Stimulated activated CD4-positive, alpha-beta T cell treated with anti-CD3 and anti-CD28 coated beads, TNF-alpha, amount 100 ng/mL, for 4 hours (primary cell): ENCODE measurements at regions not wholly inside any gene's neighbourhood (a gene's known extent, or its start where the extent isn't known, plus 50 kb on each side); places are given as distances from the start of the nearest gene placed in this dataset.

ENCODE experiments used
- DNase-seq, 3 experiments: peaks; one replicate each; pipeline ENCODE4 v3.0.0-alpha.2; 2020; ENCODE audit warnings: low read depth in 3 of 3

- no peak for DNase-seq
Measured at GRCh38 chr1:34408011-34408410, 231.3 kb downstream of the C1orf94 start.

- DNase-seq = no peak
Measured at GRCh38 chr1:34409689-34410229, 233.1 kb downstream of the C1orf94 start.

GRCh38 chr1:34412598-34413370 lies 236.1 kb downstream of the C1orf94 start:
- DNase-seq = no peak

- no peak for DNase-seq
Measured at GRCh38 chr1:34415140-34415539, 238.4 kb downstream of the C1orf94 start.

GRCh38 chr1:34418166-34418565 lies 241.5 kb downstream of the C1orf94 start:
- no peak for DNase-seq

GRCh38 chr1:34419663-34420136 lies 243.0 kb downstream of the C1orf94 start:
- no peak for DNase-seq

GRCh38 chr1:34425046-34425445 lies 248.3 kb downstream of the C1orf94 start:
- no peak for DNase-seq

GRCh38 chr1:34425785-34426184 lies 249.1 kb downstream of the C1orf94 start:
- no peak for DNase-seq

- DNase-seq = no peak
Measured at GRCh38 chr1:34426325-34426896, 249.7 kb downstream of the C1orf94 start.

GRCh38 chr1:34427170-34427569 lies 250.5 kb downstream of the C1orf94 start:
- DNase-seq = no peak

GRCh38 chr1:34433099-34433498 lies 256.4 kb downstream of the C1orf94 start:
- no peak for DNase-seq

- no peak for DNase-seq
Measured at GRCh38 chr1:34436836-34437235, 260.1 kb downstream of the C1orf94 start.

- DNase-seq = no peak
Measured at GRCh38 chr1:34441259-34442069, 264.8 kb downstream of the C1orf94 start.

GRCh38 chr1:34444516-34444915 lies 267.8 kb downstream of the C1orf94 start:
- DNase-seq = no peak

GRCh38 chr1:34450325-34450724 lies 273.6 kb downstream of the C1orf94 start:
- DNase-seq = no peak

GRCh38 chr1:34452451-34452850 lies 275.7 kb downstream of the C1orf94 start:
- no peak for DNase-seq

- no peak for DNase-seq
Measured at GRCh38 chr1:34455121-34455520, 278.4 kb downstream of the C1orf94 start.

GRCh38 chr1:34460193-34460592 lies 283.5 kb downstream of the C1orf94 start:
- DNase-seq = peak in 1 of 3 experiments; percentile 3

- no peak for DNase-seq
Measured at GRCh38 chr1:34470401-34470800, 284.4 kb upstream of the GJB5 start.

GRCh38 chr1:34474566-34474965 lies 280.3 kb upstream of the GJB5 start:
- DNase-seq = no peak

- DNase-seq = no peak
Measured at GRCh38 chr1:34476371-34476770, 278.5 kb upstream of the GJB5 start.

GRCh38 chr1:34477632-34478141 lies 277.2 kb upstream of the GJB5 start:
- DNase-seq = no peak
